A673 (cell line): ENCODE measurements at regions not wholly inside any gene's neighbourhood (a gene's known extent, or its start where the extent isn't known, plus 50 kb on each side); places are given as distances from the start of the nearest gene placed in this dataset.
A peak's percentile ranks its signal among the peaks of the same experiment; 100 is the strongest.

ENCODE experiments used
- BruUV-seq: library from RNA; stranded (reverse); fragments of 400-500 nt; replicated peaks from 2 replicates; lab custom pipeline; 2021; lab: Mats Ljungman, UMichigan
- CTCF ChIA-PET: fragments of 300-600 bp; sonication (Branson Sonifier 250); formaldehyde crosslinking; loops from one replicate; lab custom pipeline; 2022; ENCODE audit warnings: antibody characterized with exemption; lab: Charles Lee
- POLR2A ChIA-PET: fragments of 300-600 bp; sonication (Branson Sonifier 250); formaldehyde crosslinking; loops from one replicate; lab custom pipeline; 2022; ENCODE audit warnings: antibody characterized with exemption; ENCODE audit not compliant: low non-redundant PET; lab: Charles Lee
- DNase-seq: peaks from one replicate; pipeline ENCODE4 v3.0.0-alpha.2; 2015; ENCODE audit warnings: low spot score
- H3K27ac ChIP-seq: fragments of 200-600 bp; sonication (generic); 2 replicates; pipeline ENCODE4 v1.5.1; 2016; ENCODE audit warnings: mixed run types, low read depth, mild to moderate bottlenecking, mixed read lengths, antibody characterized with exemption, low read length; ENCODE audit not compliant: poor library complexity, severe bottlenecking
- H3K27me3 ChIP-seq: fragments of 200-600 bp; sonication (generic); replicated peaks from 2 replicates; pipeline ENCODE4 v1.6.1; 2017; ENCODE audit warnings: mixed run types, low read depth, mild to moderate bottlenecking, mixed read lengths, antibody characterized with exemption, low read length; ENCODE audit not compliant: insufficient read depth, poor library complexity
- H3K36me3 ChIP-seq: fragments of 200-600 bp; sonication (generic); 2 replicates; pipeline ENCODE4 v1.6.1; 2016; ENCODE audit warnings: mixed run types, mild to moderate bottlenecking, mixed read lengths, antibody characterized with exemption, low read length; ENCODE audit not compliant: insufficient read depth, poor library complexity, severe bottlenecking
- H3K4me1 ChIP-seq: fragments of 200-600 bp; sonication (generic); 2 replicates; pipeline ENCODE4 v1.6.1; 2017; ENCODE audit warnings: mixed run types, mild to moderate bottlenecking, mixed read lengths, antibody characterized with exemption, low read length; ENCODE audit not compliant: insufficient read depth, poor library complexity, severe bottlenecking
- H3K4me3 ChIP-seq: fragments of 200-600 bp; sonication (generic); 2 replicates; pipeline ENCODE4 v1.5.1; 2016; ENCODE audit warnings: low read depth, mixed run types, mild to moderate bottlenecking, mixed read lengths, low read length; ENCODE audit not compliant: poor library complexity, severe bottlenecking
- H3K9me3 ChIP-seq: fragments of 200-600 bp; sonication (generic); 2 replicates; pipeline ENCODE4 v1.6.1; 2016; ENCODE audit warnings: mixed run types, low read depth, mild to moderate bottlenecking, mixed read lengths, antibody characterized with exemption, low read length; ENCODE audit not compliant: poor library complexity, severe bottlenecking
- EZH2 ChIP-seq: fragments of 200-600 bp; sonication (generic); IDR thresholded peaks from 2 replicates; pipeline ENCODE4 v1.6.1; 2017; ENCODE audit warnings: borderline replicate concordance, low read depth, mild to moderate bottlenecking, mixed read lengths, antibody characterized with exemption, low read length; ENCODE audit not compliant: poor library complexity, severe bottlenecking
- intact Hi-C: fragments of 100-400 bp; cut with micrococcal nuclease; formaldehyde crosslinking; loops from one replicate; pipeline ENCODE4 v1.10.0; 2022; ENCODE audit not compliant: unreplicated experiment
- TF ChIP-seq, protein P1 (sequence below): fragments of 300-800, 200-600 bp; sonication (generic); conservative IDR thresholded peaks from 2 replicates; pipeline ENCODE4 v1.5.1; 2017; ENCODE audit warnings: low read depth, mild to moderate bottlenecking, antibody characterized with exemption, low read length, moderate library complexity, mixed read lengths

DNA sequence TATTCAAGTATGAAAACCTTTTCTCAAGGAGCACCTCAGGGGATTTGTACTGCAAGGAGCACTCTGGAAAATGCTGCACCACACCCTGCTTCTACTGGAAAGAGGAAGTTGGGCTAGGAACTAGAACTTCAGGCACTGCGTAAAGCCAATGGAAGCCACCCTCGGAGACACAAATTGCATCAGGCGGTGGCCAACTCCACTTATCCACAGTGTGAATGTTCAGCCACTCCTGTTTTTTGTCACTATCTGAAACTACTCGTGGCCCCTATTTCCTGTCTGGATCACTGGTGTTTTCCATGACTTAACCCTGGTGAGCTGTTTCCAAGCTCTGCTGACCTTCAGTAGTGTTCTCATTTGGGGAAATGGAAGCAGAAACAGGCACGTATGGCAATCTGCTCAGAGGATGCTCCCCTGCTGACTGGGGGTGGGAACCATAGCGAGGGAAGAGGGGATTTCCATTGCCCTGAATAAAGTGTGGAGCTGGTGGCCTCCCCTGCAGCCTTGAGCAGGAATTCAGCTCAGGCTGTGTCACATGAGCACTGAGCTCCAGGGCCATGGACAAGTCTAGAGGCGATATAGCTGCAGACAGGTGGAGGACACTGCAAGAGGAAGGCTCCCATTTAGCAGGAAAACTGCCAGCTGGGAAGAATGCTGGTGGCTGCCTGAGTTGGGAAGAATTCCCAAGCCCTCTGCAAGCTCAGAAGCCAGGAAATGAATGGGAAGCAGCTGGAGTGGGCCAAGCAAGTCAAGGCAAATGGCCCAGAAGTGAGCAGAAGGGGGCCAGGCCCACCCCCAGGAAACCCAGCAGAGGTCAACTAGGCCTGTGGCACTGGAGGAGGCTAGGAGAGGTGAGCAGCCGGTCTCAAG, 50.5 kb upstream of the RAP1B start:
- Histone ChIP-seq H3K36me3 (no peaks in the 10 kb centered on the region), H3K27me3 (no peaks in the 10 kb centered on the region), H3K4me1 (no peaks in the 10 kb centered on the region), H3K27ac (no peak overlapping the region), H3K9me3 (no peaks in the 10 kb centered on the region), H3K4me3 (no peak overlapping the region)
- CTCF ChIA-PET, result no interaction called here
- POLR2A ChIA-PET, result no interaction called here
- DNase-seq, result peak; percentile 31
- intact Hi-C loops, result no loop called here
- TF ChIP-seq, protein P1, sequence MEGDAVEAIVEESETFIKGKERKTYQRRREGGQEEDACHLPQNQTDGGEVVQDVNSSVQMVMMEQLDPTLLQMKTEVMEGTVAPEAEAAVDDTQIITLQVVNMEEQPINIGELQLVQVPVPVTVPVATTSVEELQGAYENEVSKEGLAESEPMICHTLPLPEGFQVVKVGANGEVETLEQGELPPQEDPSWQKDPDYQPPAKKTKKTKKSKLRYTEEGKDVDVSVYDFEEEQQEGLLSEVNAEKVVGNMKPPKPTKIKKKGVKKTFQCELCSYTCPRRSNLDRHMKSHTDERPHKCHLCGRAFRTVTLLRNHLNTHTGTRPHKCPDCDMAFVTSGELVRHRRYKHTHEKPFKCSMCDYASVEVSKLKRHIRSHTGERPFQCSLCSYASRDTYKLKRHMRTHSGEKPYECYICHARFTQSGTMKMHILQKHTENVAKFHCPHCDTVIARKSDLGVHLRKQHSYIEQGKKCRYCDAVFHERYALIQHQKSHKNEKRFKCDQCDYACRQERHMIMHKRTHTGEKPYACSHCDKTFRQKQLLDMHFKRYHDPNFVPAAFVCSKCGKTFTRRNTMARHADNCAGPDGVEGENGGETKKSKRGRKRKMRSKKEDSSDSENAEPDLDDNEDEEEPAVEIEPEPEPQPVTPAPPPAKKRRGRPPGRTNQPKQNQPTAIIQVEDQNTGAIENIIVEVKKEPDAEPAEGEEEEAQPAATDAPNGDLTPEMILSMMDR, result no peak
- no peak for TF ChIP-seq EZH2
- BruUV-seq, result no TSS peak

DNA sequence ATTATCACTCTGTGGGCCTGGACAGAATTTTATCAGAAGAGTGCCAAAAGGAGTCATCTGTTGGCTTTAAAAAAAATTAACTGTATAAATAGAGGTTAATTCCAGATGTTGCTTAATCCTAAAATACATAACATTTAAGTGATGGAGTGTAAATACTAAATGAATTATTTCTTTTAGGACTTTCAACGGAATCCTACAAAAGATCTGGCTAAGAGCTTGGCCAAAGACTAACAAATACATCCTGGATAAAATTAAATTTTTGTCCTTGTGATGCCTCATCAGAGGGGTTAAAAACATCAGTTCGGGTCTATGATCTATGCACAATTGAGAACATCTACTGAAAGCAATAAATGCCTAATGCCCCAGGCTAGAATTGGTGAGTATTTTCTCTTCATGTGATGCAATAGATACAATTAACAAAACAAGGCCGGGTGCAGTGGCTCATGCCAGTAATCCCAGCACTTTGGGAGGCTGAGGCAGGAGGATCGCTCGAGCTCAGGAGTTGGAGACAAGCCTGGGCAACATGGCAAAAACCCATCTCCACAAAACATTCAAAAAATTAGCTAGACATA, 49.8 kb upstream of the RAP1B start:
- CTCF ChIA-PET, result no interaction called here
- no peaks in the 10 kb centered on the region for H3K27me3 ChIP-seq
- H3K4me3 ChIP-seq, result no peak overlapping the region
- H3K4me1 ChIP-seq, result no peaks in the 10 kb centered on the region
- DNase-seq, result no peak
- H3K36me3 ChIP-seq, result no peaks in the 10 kb centered on the region
- BruUV-seq, result no TSS peak
- POLR2A ChIA-PET, result no interaction called here
- intact Hi-C loops, result no loop called here
- H3K27ac ChIP-seq, result no peak overlapping the region
- TF ChIP-seq EZH2, result no peak
- TF ChIP-seq, protein P1, result no peak
- no peaks in the 10 kb centered on the region for H3K9me3 ChIP-seq
